DMS 273 (cell line): ENCODE measurements at regions not wholly inside any gene's neighbourhood (a gene's known extent, or its start where the extent isn't known, plus 50 kb on each side); places are given as distances from the start of the nearest gene placed in this dataset.
A peak's percentile ranks its signal among the peaks of the same experiment; 100 is the strongest.
"Not testable (repeated sequence)": the region's sequence is repeated elsewhere in the genome, so short reads cannot be mapped to it uniquely, and the experiment has no call there.

Experiments used
- DNase-seq: peaks from one replicate; lab custom pipeline; 2025; ENCODE audit not compliant: unreplicated experiment; lab: John Stamatoyannopoulos, UW

DNA sequence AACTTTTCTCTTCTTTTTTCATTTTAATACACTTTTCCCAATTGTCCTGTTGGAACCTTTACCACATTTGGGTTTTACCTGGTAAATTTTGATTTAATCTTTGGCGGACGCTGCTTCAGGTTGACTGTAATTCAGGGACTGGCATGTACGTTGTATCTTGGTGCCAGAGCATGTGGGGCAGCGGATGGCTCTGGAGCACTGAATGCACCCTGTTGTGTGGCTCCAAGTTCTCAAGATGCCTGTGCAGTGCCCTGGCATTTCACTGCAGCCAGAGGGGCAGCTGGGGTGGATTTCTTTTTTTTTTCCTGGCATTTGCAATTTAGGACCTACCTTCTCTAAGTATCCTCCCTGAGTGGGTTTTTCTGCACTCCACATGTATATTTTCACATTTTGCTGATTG, 242.2 kb downstream of the BLID start:
- no peak for DNase-seq

DNA sequence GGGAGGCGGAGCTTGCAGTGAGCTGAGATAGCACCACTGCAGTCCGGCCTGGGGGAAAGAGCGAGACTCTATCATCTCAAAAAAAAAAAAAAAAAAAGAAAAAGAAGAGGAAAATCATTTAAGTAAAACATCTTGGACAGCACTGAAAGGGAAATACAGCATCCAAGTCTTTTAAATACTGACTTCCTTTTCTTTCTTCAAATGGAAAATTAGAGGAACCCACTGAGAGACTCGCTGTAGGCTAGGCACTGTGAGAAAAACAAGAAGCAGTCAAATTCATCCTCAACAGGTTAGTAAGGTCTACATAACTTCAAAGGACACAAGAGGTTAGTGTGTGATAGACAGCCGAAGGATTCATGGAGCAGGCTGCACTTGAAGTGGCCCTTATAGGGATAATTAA, 243.7 kb downstream of the BLID start:
- no peak for DNase-seq

DNA sequence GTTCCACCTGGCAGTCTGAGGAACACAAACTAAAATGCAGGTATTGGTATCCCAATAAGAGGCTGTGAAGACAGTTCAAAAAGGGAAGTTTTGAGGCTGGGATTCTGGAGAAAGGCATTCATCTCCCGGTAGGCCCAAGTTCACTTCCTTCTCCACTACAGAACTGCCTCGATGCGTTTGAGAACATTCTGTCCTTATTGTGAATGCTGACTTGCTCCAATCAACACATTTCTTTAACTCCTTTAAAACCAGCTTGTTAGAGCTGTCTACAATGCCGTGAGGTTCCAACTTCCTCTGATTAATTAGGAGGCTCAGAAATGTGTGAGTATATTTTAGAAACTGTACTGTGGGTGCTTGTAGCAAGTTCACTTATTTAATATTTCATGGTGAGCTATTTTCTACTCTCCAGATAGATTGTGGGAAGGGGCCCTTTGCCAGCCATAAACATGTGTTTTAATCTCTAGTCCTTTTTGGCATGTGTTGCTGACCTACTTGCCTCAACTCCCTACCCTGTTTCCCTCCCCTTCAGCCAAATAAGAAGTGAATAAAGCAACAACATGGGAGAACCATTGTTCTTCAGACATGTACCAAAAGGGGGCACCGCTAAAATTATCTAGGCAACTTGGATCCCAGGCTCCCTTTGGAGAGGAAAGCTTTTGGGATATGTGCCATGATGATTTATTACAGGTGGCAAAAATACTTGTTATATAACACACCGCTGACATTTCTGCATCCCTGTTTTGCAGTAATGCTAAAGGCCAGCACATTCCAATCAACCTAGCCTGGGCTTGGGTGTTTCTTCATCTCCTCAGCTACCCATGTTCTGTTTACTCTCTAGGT, 245.6 kb downstream of the BLID start:
- no peak for DNase-seq

DNA sequence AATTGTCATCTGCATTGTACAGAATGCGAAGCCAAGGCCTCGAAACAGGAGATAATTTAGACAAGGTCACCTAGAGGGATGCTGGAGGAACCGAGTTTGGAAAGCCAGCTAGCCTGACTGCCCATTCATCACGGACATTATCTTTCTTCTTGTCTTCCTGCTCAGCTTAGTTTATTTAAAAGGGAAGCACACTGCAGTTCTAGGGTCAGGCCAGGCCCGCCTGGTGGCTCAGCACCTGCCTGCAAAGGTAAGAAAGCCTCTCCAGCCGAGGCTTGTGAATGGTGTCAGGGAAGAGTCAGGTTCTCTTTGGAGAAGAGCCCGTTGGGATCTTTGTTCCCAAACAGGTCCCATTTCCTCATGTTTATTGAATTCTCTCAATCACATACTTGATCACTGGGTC, 246.5 kb downstream of the BLID start:
- no peak for DNase-seq

DNA sequence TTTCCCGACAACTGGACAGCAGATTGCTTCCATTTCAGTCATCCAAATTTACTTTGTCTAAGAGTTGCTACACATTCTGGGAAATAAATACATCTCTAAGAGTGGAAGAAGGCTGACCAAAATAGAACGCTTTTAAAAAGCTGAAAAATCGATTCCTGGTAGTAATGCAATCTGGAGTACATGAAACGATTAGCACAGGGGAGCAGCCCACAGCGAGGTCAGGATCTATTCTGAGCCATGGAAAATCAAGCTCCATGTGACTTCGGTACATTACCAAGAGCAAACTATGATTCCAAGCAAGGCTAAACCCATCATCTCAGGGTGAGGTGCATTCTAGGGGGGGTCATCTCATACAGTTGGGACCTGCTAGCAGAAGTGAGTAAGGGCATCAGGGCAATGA, 249.3 kb downstream of the BLID start:
- no peak for DNase-seq

DNA sequence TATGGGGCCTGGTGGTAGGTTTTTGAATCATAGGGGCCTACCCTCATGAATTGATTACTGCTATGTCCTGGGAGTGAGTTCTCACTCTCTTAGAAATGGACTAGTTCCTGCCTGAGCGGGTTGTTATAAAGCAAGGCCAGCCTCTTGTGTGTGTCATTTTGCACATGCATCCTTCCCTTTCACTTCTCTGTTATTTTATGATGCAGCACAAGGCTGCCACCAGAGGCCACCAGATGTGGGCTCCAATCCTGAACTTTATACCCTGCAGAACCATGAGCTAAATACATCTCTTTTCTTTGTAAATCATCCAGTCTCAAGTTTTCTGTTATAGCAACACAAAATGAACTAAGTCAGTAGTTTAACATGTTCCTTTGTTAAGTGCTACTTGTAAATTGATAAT, 251.4 kb downstream of the BLID start:
- DNase-seq, result no peak

DNA sequence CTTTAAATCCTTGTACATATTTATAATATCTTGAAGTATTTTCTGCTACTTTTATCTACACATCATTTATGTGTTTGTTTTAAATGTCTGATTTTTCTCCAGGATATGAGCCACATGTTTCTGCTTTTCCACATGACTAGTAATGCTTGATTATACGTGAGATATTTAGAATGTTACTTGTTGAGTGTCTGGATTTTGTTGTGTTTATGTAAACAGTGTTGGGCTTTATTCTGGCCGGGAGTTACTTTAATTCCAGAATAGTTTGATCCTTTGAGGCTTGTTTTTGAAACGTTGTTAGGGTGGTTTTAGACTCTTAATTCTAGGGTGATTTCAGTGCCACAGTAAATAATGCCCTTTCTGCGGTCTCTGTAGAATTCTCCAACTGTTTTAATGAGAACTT, 252.9 kb downstream of the BLID start:
- DNase-seq, result no peak

DNA sequence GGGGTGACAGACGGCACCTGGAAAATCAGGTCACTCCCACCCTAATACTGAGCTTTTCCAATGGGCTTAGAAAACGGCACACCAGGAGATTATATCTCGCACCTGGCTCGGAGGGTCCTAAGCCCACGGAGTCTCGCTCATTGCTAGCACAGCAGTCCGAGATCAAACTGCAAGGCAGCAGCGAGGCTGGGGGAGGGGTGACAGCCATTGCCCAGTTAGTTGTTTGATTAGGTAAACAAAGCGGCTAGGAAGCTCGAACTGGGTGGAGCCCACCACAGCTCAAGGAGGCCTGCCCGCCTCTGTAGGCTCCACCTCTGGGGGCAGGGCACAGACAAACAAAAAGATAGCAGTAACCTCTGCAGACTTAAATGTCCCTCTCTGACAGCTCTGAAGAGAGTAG, 260.9 kb downstream of the BLID start:
- DNase-seq, result not testable (repeated sequence)

DNA sequence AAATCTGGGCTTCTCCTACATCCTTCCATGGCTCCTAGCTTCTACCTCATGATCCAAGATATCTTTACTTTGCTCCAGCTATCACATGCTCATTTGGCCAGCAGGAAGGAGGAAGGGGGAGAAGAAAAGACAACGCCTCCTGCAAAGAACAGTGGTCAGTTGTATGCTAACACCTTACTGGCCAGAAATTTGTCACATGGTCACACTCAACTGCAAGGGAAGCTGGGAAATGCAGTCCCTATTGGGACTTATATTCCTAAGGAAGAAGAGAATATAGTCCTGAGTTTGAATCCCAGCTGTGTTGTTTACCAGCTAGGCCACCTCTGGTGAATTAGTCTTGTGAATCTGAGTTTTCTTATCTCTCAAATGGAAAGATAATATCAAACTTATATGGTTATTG, 272.0 kb downstream of the BLID start:
- peak; percentile 0 for DNase-seq

DNA sequence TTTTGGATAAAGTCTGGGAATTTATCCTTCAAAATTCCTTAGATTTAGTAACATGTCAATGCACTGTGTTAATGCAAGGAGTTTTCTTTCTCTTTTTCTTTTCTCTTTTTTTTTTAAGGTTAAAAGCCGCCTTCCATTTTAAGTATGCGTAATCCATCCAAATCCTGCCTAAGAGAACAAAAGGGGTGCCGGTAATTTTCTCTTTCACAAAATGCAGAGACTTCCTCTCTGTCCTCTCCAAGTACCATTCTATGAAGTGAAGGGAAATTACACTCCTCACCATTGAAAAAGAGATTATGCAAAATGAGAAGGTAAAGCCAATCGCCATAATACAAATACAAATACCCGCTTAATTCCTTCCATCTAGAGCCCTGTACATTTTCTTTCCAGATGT, 273.8 kb downstream of the BLID start:
- DNase-seq, result no peak

DNA sequence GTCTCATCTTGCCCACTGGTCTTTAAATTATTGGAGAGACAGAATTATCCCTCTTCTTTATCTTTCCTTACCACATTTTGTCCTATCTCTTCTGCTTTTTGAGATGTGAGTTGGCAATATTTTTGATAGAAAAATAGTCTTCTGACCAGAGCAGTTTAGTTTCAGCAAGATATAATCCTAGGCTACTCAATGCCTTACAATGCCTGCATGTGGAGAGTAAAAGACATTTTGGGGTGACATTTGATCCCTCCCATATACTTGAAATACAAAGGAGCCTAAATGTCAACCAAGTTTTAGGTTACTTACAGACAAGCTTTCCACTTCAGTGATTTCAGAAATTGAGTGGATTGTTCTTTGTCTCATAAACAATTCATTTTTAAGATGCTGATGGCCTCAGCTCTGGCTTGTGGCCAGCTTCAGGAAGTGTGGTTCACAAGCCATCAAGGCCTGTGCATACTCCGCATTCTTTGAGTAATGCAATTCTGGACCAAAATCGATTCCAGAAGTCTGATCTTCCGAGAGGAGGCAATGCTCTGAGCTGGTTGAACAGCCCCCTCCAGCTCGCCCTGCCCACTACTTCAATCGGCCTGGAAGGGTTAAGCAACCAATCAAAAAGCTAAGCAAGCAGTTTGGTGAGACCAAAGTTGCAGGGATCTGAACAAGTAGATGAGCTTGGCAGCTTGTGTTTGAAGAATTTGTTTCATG, 274.4 kb downstream of the BLID start:
- no peak for DNase-seq

DNA sequence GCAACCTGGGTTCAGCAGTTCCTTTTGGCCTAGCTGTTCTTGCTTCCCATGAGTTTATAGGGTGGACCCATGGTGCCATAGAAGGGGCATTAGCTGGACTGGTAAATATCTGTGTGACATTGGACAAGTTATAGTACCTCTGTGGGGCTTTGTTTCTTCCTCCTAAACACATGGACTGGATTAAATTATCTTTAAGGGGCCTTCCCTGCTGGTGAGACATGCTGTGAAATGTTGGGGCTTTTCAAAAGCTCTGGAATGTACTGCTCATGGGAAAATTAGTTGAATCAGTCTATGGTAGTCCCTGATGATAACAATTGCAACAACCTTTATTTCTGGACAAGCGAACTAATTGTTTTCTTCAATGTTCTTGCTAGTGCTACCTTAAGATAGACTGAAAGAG, 276.2 kb downstream of the BLID start:
- no peak for DNase-seq

DNA sequence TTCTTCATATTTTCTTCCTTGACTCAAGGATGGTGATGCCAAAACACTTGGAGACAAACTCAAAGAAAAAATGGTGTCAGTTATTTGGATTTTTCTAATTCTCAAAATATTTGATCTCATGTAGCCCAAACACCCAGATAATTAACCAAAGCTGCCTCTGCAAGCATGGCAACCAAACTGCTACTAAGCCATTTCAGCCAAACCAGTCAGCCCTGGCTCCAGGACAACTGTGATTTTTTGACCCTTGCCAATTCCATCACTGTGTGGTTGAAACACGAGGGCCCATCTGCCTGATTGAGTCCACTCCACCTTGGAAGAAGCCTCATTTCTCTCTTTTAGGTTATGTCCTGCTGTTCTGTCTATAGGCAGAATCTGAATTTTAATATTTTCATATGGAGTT, 277.4 kb downstream of the BLID start:
- DNase-seq, result no peak

DNA sequence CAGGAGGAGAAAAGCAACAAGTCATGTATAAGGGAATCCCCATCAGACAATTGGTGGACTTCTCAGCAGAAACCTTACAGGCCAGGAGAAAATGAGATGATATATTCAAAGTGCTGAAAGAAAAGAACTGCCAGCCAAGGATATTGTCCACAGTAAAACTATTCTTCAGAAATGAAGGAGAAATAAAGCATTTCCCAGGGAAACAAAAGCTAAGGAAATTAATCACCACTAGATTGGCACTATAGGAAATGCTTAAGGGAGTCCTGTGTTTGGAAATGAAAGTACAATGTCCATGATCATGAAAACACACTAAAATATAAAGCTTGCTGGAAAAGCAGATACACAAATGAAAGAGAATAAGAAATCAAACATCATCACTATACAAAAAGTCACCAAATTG, 282.0 kb downstream of the BLID start:
- DNase-seq, result no peak

DNA sequence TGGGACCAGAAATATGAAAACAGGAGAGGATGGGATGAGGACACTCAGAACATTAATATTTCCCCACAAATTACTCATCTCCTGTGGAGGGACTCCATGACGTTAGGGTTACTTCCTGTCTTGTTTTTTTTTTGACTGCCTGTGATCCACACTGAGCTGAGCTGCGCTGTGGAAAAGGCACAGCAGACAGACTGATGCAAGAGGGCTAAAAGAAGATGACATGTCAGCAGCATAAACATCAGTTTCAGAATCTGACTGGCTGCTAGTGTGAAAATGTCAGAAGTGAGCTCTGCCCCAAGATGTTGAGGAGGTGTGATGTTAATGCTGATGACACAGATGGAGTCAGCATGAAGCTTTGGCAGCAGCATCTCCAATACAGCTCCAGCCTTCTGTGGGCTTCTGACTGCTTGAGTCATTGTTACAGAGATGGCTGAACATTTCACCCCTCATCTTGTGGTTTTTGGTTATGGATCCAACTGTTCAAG, 286.8 kb downstream of the BLID start:
- DNase-seq, result no peak

DNA sequence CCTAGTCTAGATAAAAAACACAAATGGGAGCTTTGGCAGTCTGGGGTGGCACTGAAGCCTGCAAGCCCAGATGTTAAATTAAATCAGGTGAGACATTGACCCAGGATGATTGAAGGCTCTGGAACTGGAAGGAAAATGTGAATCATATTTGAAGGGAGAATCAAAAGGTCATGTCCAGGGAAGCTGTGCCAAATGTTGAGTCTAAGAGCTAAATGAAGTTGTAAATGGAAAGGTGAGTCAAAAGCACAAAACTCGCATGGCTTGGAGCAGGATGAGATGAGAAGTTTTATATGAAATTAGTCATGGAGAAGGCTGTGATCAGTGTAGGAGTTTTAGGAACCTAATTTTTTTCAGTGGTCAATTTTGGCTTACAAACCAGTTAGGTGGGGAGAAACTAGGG, 301.1 kb downstream of the BLID start:
- no peak for DNase-seq

DNA sequence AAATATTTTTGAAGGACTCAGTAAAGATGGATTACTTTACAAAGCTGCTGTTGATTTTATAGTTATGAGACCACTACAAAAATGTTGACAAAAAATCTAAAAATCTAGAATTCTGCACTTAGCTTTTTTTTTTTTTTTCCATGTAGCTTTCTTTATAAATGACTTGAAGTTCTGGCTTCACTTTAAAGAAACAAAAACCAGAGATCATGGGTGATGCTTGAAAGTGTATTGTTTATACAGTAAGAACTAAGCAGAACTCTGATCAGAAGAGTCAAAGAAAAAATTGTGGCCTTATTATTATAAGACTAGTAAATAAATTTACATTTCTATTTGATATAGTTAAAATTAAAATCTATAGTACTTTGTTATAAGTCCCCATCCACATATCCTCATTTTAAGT, 301.7 kb downstream of the BLID start:
- no peak for DNase-seq

DNA sequence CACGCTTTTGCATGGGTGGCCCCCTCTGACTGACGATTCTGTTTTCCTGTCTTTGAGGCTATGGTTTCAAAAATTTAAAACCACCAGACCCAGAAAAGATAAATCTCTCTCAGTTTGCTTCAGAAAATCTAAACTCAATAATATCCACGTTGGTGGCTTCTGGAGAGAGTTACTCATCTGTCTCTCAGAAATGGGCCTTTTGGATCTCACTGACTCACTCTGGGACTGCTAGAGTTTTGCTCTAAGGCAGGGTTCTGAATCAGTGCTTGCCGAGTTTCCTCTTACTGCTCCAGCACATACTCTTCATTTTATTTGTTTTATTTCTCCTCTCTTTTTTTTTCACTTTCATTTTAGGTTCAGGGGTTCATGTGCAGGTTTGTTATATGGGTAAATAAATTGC, 305.7 kb downstream of the BLID start:
- DNase-seq, result no peak

DNA sequence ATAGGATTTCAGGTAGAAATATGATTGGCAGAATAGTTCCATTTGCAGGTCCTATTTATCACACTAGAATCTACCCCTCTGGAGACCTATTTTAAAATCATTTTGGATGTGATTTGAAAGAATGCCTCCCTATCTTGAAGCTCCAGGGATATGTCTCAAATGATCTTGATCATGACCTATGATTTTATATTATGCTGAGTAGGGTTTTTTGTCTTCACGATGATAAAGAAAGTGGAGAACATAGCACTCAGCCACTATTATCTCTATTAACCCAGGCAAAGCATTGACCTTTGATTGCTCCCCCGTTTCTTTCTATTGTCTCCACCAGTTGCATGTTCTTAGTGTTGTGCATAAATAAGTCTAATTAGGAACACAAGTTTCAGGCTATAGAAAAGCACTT, 307.9 kb downstream of the BLID start:
- DNase-seq, result no peak

DNA sequence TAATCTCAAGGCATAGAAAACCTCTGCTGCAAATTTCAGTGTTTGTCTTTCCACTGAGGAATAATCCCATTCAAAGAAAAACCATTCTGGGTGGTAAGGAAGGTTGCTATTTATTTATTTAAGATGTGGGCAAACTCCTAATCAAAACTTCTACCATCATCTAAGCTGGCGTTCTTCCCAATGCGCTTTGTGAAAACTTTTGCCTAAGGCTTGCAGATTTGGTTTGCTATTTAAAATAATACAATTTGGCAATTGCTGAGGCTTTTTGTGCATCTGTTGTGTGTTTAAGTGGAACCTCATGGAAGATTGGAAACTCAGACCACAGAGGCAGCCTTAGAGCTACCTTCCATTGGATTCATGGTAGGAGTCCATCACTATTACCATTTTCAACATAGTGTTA, 309.0 kb downstream of the BLID start:
- DNase-seq, result no peak

DNA sequence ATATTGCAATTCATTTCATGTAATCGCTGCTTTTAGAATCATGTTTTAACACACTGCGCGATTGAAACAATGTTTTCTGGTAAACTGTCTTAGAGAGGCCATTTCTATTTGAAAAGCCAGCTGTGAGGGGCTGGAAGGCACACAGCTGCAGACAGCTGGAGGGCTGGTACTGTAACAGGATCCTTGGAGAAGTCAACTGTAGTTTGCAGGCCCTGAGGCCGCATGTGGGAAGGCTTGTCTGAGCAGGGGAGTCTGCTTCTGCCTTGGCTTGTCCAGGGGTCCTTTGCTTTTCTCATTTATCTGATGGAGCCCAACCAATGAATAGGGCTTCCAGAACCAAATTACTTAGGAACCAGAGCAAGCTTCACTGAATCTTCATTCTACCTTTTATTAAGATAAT, 313.5 kb downstream of the BLID start:
- no peak for DNase-seq

DNA sequence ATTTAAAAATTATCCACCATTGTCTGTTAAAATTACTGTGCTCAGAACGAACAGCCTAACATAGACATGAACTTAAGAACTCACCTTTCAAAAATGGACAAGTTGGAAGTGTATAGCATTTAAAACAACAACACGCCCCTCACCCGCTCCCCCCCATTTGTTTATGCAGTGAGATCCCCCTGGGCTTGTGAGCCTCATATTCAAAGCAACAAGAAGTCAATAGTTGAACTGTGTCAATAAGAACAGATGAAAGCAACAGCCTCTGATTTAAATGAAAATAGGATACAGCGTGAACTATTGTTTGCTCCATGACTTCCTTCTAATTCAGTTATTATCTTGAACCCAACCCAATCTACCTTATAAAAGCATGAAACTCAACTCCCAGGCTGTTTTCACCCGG, 314.2 kb downstream of the BLID start:
- no peak for DNase-seq

DNA sequence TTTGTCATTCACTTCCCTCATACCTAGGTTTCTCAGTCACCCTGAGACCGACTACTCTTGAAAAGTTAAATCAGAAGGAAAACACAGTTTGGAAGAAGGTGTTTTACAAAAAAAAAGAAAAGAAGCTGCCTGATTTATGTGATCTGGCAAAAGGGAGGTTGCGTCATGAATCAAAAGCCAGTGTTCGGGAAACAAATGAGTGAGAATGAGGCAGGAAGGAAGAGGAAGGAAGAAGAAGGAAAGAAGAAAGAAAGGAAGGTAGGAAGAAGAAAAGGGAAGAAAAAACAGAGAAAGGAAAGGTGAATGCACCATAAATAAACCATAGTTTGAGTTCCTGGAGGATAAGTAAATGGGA, 314.6 kb downstream of the BLID start:
- no peak for DNase-seq
